HEK293 (cell line): ENCODE measurements at regions not wholly inside any gene's neighbourhood (a gene's known extent, or its start where the extent isn't known, plus 50 kb on each side); places are given as distances from the start of the nearest gene placed in this dataset.

Experiments
- MYNN ChIP-seq: fragments of 450-650 bp; formaldehyde crosslinking; IDR thresholded peaks from 2 replicates; pipeline ENCODE4 v1.5.1; 2016; ENCODE audit warnings: missing biosample characterization, missing genetic modification characterization, borderline replicate concordance
- RBAK ChIP-seq: fragments of 450-650 bp; formaldehyde crosslinking; IDR thresholded peaks from 2 replicates; pipeline ENCODE4 v1.5.1; 2016; ENCODE audit warnings: missing biosample characterization, missing genetic modification characterization
- SP3 ChIP-seq: fragments of 450-650 bp; formaldehyde crosslinking; IDR thresholded peaks from 2 replicates; pipeline ENCODE4 v1.5.1; 2016; ENCODE audit warnings: missing biosample characterization, missing genetic modification characterization
- SP7 ChIP-seq: fragments of 450-650 bp; formaldehyde crosslinking; IDR thresholded peaks from 2 replicates; pipeline ENCODE4 v1.5.1; 2016; ENCODE audit warnings: missing biosample characterization, missing genetic modification characterization
- TCF7L2 ChIP-seq: IDR thresholded peaks from 2 replicates; pipeline ENCODE4 v1.6.1; 2011; ENCODE audit warnings: low read depth, mild to moderate bottlenecking, inconsistent platforms, low read length, moderate library complexity, borderline replicate concordance
- ZEB2 ChIP-seq: fragments of 450-650 bp; formaldehyde crosslinking; IDR thresholded peaks from 2 replicates; pipeline ENCODE4 v1.5.1; 2016; ENCODE audit warnings: missing biosample characterization, missing genetic modification characterization
- ZFP3 ChIP-seq: fragments of 450-650 bp; formaldehyde crosslinking; IDR thresholded peaks from 2 replicates; pipeline ENCODE4 v1.5.1; 2016; ENCODE audit warnings: low read depth, missing biosample characterization, missing genetic modification characterization
- ZNF138 ChIP-seq: fragments of 450-650 bp; formaldehyde crosslinking; IDR thresholded peaks from 2 replicates; pipeline ENCODE4 v1.5.1; 2016; ENCODE audit warnings: missing biosample characterization, missing genetic modification characterization, borderline replicate concordance
- ZNF274 ChIP-seq, 2 experiments: fragments of 200-500 bp in 1 of 2; fragments of 450-650 bp in 1 of 2; sonication (Bioruptor generic) in 1 of 2; formaldehyde crosslinking in 1 of 2; IDR thresholded peaks; 2 replicates each; pipeline versions ENCODE4 v1.5.1 to v1.6.1; 2014 to 2016; ENCODE audit warnings: borderline replicate concordance in 1 of 2, inconsistent platforms in 1 of 2, low read length in 1 of 2, missing biosample characterization in 1 of 2, missing genetic modification characterization in 1 of 2
- ZNF561 ChIP-seq: fragments of 450-650 bp; IDR thresholded peaks from 2 replicates; pipeline ENCODE4 v1.5.1; 2018; ENCODE audit warnings: missing biosample characterization, missing genetic modification characterization, borderline replicate concordance
- TF ChIP-seq, protein P1 (sequence below): fragments of 450-650 bp; formaldehyde crosslinking; IDR thresholded peaks from 2 replicates; pipeline ENCODE4 v1.5.1; 2016; ENCODE audit warnings: missing biosample characterization, missing genetic modification characterization
- TF ChIP-seq, protein P2 (sequence below): fragments of 450-650 bp; formaldehyde crosslinking; IDR thresholded peaks from 2 replicates; pipeline ENCODE4 v1.5.1; 2016; ENCODE audit warnings: missing biosample characterization, missing genetic modification characterization

DNA sequence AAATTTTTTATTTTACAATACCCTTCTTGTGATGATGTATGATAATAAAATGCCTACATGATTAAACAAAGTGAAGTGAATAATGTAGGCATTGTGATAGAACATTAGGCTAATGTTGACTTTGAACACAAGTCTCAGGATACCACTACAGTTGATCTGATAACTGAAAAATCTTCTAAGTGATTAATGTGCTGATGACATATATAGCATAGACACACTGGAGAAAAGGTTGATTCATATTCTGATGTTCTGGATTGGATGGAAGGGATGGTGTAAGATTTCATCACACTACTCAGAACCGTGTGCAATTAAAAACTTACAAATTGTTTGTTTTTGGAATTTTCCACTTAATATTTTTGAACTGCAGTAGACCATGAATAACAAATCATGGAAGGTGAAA is 738.5 kb downstream of the TECRL start:
- TF ChIP-seq ZNF561 (tag by site-specific recombination), result no peak
- TF ChIP-seq, protein P1, sequence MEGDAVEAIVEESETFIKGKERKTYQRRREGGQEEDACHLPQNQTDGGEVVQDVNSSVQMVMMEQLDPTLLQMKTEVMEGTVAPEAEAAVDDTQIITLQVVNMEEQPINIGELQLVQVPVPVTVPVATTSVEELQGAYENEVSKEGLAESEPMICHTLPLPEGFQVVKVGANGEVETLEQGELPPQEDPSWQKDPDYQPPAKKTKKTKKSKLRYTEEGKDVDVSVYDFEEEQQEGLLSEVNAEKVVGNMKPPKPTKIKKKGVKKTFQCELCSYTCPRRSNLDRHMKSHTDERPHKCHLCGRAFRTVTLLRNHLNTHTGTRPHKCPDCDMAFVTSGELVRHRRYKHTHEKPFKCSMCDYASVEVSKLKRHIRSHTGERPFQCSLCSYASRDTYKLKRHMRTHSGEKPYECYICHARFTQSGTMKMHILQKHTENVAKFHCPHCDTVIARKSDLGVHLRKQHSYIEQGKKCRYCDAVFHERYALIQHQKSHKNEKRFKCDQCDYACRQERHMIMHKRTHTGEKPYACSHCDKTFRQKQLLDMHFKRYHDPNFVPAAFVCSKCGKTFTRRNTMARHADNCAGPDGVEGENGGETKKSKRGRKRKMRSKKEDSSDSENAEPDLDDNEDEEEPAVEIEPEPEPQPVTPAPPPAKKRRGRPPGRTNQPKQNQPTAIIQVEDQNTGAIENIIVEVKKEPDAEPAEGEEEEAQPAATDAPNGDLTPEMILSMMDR (tag by site-specific recombination), result no peak
- TF ChIP-seq ZNF274 (IDR thresholded peaks at IDR 0.05; ENCODE audit: low read length), result no peak
- TF ChIP-seq ZNF274 (tag by site-specific recombination; IDR thresholded peaks at IDR 0.05; ENCODE audit: borderline replicate concordance), result no peak
- TF ChIP-seq RBAK (tag by site-specific recombination), result no peak
- TF ChIP-seq TCF7L2, result no peak
- TF ChIP-seq, protein P2, sequence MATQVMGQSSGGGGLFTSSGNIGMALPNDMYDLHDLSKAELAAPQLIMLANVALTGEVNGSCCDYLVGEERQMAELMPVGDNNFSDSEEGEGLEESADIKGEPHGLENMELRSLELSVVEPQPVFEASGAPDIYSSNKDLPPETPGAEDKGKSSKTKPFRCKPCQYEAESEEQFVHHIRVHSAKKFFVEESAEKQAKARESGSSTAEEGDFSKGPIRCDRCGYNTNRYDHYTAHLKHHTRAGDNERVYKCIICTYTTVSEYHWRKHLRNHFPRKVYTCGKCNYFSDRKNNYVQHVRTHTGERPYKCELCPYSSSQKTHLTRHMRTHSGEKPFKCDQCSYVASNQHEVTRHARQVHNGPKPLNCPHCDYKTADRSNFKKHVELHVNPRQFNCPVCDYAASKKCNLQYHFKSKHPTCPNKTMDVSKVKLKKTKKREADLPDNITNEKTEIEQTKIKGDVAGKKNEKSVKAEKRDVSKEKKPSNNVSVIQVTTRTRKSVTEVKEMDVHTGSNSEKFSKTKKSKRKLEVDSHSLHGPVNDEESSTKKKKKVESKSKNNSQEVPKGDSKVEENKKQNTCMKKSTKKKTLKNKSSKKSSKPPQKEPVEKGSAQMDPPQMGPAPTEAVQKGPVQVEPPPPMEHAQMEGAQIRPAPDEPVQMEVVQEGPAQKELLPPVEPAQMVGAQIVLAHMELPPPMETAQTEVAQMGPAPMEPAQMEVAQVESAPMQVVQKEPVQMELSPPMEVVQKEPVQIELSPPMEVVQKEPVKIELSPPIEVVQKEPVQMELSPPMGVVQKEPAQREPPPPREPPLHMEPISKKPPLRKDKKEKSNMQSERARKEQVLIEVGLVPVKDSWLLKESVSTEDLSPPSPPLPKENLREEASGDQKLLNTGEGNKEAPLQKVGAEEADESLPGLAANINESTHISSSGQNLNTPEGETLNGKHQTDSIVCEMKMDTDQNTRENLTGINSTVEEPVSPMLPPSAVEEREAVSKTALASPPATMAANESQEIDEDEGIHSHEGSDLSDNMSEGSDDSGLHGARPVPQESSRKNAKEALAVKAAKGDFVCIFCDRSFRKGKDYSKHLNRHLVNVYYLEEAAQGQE, result no peak
- no peak for TF ChIP-seq ZEB2 (tag by site-specific recombination)
- TF ChIP-seq MYNN (tag by site-specific recombination), result no peak
- no peak for TF ChIP-seq ZNF138 (tag by site-specific recombination)
- no peak for TF ChIP-seq SP7 (tag by site-specific recombination)
- TF ChIP-seq ZFP3, result no peak
- TF ChIP-seq SP3 (tag by site-specific recombination), result no peak
